ENCODE measurements at regions not wholly inside any gene's neighbourhood (a gene's known extent, or its start where the extent isn't known, plus 50 kb on each side); places are given as distances from the start of the nearest gene placed in this dataset.
"Not testable (repeated sequence)": the region's sequence is repeated elsewhere in the genome, so short reads cannot be mapped to it uniquely, and the experiment has no call there.

DNA sequence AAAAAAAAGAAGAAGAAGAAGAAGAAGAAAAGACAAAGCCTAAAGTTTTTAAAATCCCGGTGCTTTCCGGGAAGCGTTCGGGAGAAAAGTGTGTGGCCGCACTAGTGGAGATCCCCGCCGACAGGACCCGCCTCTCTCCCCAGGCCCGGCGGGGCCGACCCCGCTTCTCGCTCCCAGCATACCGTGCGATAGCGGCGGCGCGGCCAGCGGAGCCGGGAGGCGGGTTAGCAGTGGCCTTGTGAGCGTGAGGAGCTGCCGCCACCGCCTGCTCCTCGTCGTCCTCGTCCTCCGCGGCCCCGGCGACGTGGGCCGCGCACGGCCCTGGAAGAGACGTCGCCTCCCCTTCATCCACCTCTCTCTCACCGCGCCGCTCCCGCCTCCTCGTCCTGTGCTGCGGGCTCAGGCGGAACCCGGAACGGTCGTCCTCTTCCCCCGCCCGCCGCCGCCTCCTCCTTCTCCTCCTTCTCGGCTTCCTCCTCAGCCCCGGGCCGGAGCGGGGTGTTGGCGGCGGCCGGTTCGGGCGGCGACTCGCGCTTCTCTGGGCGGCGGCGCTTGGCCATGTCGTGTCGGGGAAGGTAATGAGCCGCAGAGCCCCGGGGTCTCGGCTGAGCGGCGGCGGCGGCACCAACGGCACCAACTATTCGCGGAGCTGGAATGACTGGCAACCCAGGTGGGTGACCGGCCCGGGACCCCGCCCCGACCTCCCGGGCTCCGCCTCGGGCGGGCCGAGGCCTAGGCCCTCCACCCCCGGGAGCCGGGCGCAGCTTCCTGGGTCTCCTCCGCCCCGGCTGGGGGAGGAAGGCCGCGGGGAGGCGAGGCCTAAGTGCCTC, 62.6 kb upstream of the CDR2 start:
- ATAC-seq (ENCODE audit: low FRiP score) (peak; percentile 98), DNase-seq (peak; percentile 86 to 93)
- H3K9me3 ChIP-seq (ENCODE audit: control insufficient read depth, low read length); H3K4me1 ChIP-seq (ENCODE audit: control insufficient read depth in 1 of 2, insufficient read depth in 2 of 2, low read length in 2 of 2); H3K36me3 ChIP-seq (ENCODE audit: control insufficient read depth in 1 of 2, insufficient read depth in 2 of 2, low read length in 1 of 2); H3K27me3 ChIP-seq (ENCODE audit: control insufficient read depth in 1 of 2, insufficient read depth in 2 of 2, low read length in 1 of 2); intact Hi-C loops (cut with DNase I): not testable (repeated sequence)
- 0% methylated on average over 61 to 96 of the region's 96 CpGs for WGBS, 2 donors
- peak overlapping the region; percentile 2 to 64 for H3K4me3 ChIP-seq (ENCODE audit: low read length in 2 of 2)
- peak overlapping the region; percentile 76 to 90 for H3K27ac ChIP-seq (ENCODE audit: low read depth in 1 of 2, low read length in 2 of 2)

DNA sequence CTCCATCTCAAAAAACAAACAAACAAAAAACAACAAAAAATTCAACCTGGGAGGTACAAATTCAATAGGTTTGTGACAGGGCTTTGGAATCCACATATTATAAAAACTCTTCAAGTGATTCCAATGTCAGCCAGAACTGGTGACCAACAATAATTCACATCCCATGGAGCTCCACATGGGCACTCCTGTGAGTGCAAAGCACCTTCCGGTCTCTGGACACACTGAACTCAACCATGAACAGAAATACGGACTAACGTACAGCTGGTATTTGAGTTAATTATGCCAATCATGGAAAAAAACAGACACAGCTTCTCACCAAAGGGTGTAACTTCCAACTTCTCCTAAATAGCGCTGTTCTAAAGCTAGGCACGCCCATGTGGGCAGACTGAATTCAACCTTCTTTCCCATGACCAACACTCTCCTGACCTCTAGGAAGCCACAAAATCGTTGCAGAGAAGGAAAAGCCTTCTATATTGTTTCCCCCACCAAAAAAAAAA, 62.0 kb upstream of the CDR2 start:
- not testable (repeated sequence) for H3K27ac ChIP-seq (ENCODE audit: low read depth in 1 of 2, low read length in 2 of 2)

DNA sequence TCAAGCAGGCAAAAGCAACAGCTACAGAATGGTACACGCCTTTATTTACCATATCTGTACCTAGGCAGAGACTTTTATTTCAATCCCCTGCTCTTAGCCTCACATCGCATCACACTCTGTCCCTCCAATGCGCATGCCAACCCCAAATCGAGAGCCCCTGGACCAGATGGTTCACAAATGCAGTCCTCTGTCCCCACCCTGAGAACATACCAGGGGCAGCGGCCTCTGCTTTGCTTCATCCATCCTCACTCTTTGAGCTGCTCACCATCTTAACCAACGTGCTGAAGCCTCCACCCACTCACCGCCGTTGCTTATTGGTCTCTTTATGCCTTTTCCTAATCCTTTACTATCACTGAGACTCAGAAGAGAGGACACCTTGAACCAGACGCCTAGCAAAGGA, 56.9 kb upstream of the CDR2 start:
- H3K4me1 ChIP-seq (ENCODE audit: control insufficient read depth in 1 of 2, insufficient read depth in 2 of 2, low read length in 2 of 2); ATAC-seq (ENCODE audit: low FRiP score); H3K36me3 ChIP-seq (ENCODE audit: control insufficient read depth in 1 of 2, insufficient read depth in 2 of 2, low read length in 1 of 2); H3K27me3 ChIP-seq (ENCODE audit: control insufficient read depth in 1 of 2, insufficient read depth in 2 of 2, low read length in 1 of 2); H3K9me3 ChIP-seq (ENCODE audit: control insufficient read depth, low read length); intact Hi-C loops (cut with DNase I); H3K27ac ChIP-seq (ENCODE audit: low read depth in 1 of 2, low read length in 2 of 2); H3K4me3 ChIP-seq (ENCODE audit: low read length in 2 of 2): not testable (repeated sequence)
- peak in 1 of 2 donors; percentile 14 for DNase-seq
- 91 to 92% methylated on average over 8 of the region's 9 CpGs for WGBS, 2 donors

More for the DNA sequence above, 62.0 kb upstream of the CDR2 start:
- H3K27me3 ChIP-seq (ENCODE audit: control insufficient read depth in 1 of 2, insufficient read depth in 2 of 2, low read length in 1 of 2); H3K36me3 ChIP-seq (ENCODE audit: control insufficient read depth in 1 of 2, insufficient read depth in 2 of 2, low read length in 1 of 2); intact Hi-C loops (cut with DNase I); H3K4me3 ChIP-seq (ENCODE audit: low read length in 2 of 2); H3K9me3 ChIP-seq (ENCODE audit: control insufficient read depth, low read length); DNase-seq; H3K4me1 ChIP-seq (ENCODE audit: control insufficient read depth in 1 of 2, insufficient read depth in 2 of 2, low read length in 2 of 2): not testable (repeated sequence)
- 0 to 1% methylated on average over 3 to 4 of the region's 6 CpGs for WGBS, 2 donors
- peak; percentile 87 for ATAC-seq (ENCODE audit: low FRiP score)

- WGBS, 2 donors: 78 to 79% methylated on average over 8 of the region's 8 CpGs
- no peak for ATAC-seq (ENCODE audit: low FRiP score)
- no peak for DNase-seq
Measured at GRCh38 chr16:22428654-22429053, 54.2 kb upstream of the CDR2 start.

GRCh38 chr16:22427556-22427955, 53.1 kb upstream of the CDR2 start:
- H3K27me3 ChIP-seq (ENCODE audit: control insufficient read depth in 1 of 2, insufficient read depth in 2 of 2, low read length in 1 of 2): no peaks in the 10 kb centered on the region
- no peaks in the 10 kb centered on the region for H3K4me1 ChIP-seq (ENCODE audit: control insufficient read depth in 1 of 2, insufficient read depth in 2 of 2, low read length in 2 of 2)
- H3K4me3 ChIP-seq (ENCODE audit: low read length in 2 of 2): no peak overlapping the region
- no peak for ATAC-seq (ENCODE audit: low FRiP score)
- intact Hi-C loops (cut with DNase I): no loop called here
- no peak overlapping the region for H3K27ac ChIP-seq (ENCODE audit: low read depth in 1 of 2, low read length in 2 of 2)
- no peaks in the 10 kb centered on the region for H3K9me3 ChIP-seq (ENCODE audit: control insufficient read depth, low read length)
- WGBS, 2 donors: 87 to 91% methylated on average over 10 of the region's 10 CpGs
- H3K36me3 ChIP-seq (ENCODE audit: control insufficient read depth in 1 of 2, insufficient read depth in 2 of 2, low read length in 1 of 2): peaks cover 0 to 5% of the 10 kb centered on the region in 2 donors
- DNase-seq: no peak

More at GRCh38 chr16:22428654-22429053, 54.2 kb upstream of the CDR2 start:
- Histone ChIP-seq H3K9me3 (ENCODE audit: control insufficient read depth, low read length) (no peaks in the 10 kb centered on the region), H3K4me3 (ENCODE audit: low read length in 2 of 2) (no peak overlapping the region), H3K4me1 (ENCODE audit: control insufficient read depth in 1 of 2, insufficient read depth in 2 of 2, low read length in 2 of 2) (no peaks in the 10 kb centered on the region), H3K27ac (ENCODE audit: low read depth in 1 of 2, low read length in 2 of 2) (no peak overlapping the region), H3K27me3 (ENCODE audit: control insufficient read depth in 1 of 2, insufficient read depth in 2 of 2, low read length in 1 of 2) (no peaks in the 10 kb centered on the region), H3K36me3 (ENCODE audit: control insufficient read depth in 1 of 2, insufficient read depth in 2 of 2, low read length in 1 of 2) (peaks cover 0 to 5% of the 10 kb centered on the region in 2 donors)
- intact Hi-C loops (cut with DNase I): no loop called here

- H3K36me3 ChIP-seq (ENCODE audit: control insufficient read depth in 1 of 2, insufficient read depth in 2 of 2, low read length in 1 of 2): peaks cover 0 to 5% of the 10 kb centered on the region in 2 donors
Measured at GRCh38 chr16:22425847-22426246, 51.4 kb upstream of the CDR2 start.

GRCh38 chr16:22425036-22425801, 50.8 kb upstream of the CDR2 start:
- ATAC-seq (ENCODE audit: low FRiP score) (peak; percentile 65), DNase-seq (peak; percentile 78 to 81)
- Histone ChIP-seq H3K4me3 (ENCODE audit: low read length in 2 of 2) (no peak overlapping the region), H3K27me3 (ENCODE audit: control insufficient read depth in 1 of 2, insufficient read depth in 2 of 2, low read length in 1 of 2) (no peaks in the 10 kb centered on the region), H3K4me1 (ENCODE audit: control insufficient read depth in 1 of 2, insufficient read depth in 2 of 2, low read length in 2 of 2) (no peaks in the 10 kb centered on the region), H3K27ac (ENCODE audit: low read depth in 1 of 2, low read length in 2 of 2) (peak overlapping the region; percentile 16 to 78), H3K36me3 (ENCODE audit: control insufficient read depth in 1 of 2, insufficient read depth in 2 of 2, low read length in 1 of 2) (peaks cover 0 to 5% of the 10 kb centered on the region in 2 donors), H3K9me3 (ENCODE audit: control insufficient read depth, low read length) (no peaks in the 10 kb centered on the region)
- WGBS, 2 donors: 56 to 58% methylated on average over 26 of the region's 26 CpGs
- intact Hi-C loops (cut with DNase I): no loop called here

More at GRCh38 chr16:22425847-22426246, 51.4 kb upstream of the CDR2 start:
- H3K4me1 ChIP-seq (ENCODE audit: control insufficient read depth in 1 of 2, insufficient read depth in 2 of 2, low read length in 2 of 2): no peaks in the 10 kb centered on the region
- H3K27me3 ChIP-seq (ENCODE audit: control insufficient read depth in 1 of 2, insufficient read depth in 2 of 2, low read length in 1 of 2): no peaks in the 10 kb centered on the region
- intact Hi-C loops (cut with DNase I): no loop called here
- H3K4me3 ChIP-seq (ENCODE audit: low read length in 2 of 2): no peak overlapping the region
- ATAC-seq (ENCODE audit: low FRiP score) (no peak), DNase-seq (peak in 1 of 2 donors; percentile 55)
- H3K9me3 ChIP-seq (ENCODE audit: control insufficient read depth, low read length): no peaks in the 10 kb centered on the region
- H3K27ac ChIP-seq (ENCODE audit: low read depth in 1 of 2, low read length in 2 of 2): no peak overlapping the region
- 91 to 92% methylated on average over 5 of the region's 5 CpGs for WGBS, 2 donors

DNA sequence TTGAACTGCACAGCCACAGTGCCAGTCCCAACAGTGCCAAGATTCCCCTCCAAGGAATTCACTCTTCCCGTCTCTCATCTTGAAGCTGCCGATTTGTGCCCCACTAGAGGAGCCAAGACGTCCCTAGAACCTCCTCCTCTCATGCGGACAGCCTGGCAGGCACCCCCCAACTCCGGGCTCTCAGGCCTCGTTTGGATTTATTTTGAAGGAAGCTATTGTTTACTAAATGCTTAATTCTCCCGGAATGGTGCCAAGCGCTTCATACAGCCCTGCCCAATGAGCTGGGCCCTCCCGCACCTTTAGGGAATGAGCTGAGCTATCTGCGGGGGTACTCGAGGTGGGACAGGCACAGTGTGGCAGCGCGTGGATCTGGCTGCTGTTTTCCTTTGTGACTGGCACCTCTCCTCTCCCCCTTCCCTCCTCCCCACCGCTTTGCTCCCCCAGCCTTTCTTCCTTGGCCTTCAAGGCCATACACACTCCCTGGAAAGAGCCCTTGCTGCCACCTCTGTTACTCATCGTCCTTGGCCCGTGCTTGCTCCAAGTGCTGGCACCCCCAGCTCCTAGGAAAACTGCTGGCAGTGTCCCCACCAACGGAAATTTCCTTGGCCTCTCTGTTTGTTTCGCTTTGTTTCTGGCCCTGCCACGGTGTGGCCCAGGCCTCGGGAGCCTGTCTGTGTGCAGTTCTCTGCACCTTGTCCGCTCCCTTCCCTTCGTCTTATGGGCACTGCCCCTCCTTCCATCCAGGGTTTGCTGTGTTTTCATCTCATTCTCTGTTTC, 49.9 kb upstream of the CDR2 start:
- Histone ChIP-seq H3K36me3 (ENCODE audit: control insufficient read depth in 1 of 2, insufficient read depth in 2 of 2, low read length in 1 of 2) (peaks cover 0 to 6% of the 10 kb centered on the region in 2 donors), H3K27ac (ENCODE audit: low read depth in 1 of 2, low read length in 2 of 2) (peak overlapping the region; percentile 16 to 78), H3K4me1 (ENCODE audit: control insufficient read depth in 1 of 2, insufficient read depth in 2 of 2, low read length in 2 of 2) (no peaks in the 10 kb centered on the region), H3K9me3 (ENCODE audit: control insufficient read depth, low read length) (no peaks in the 10 kb centered on the region), H3K27me3 (ENCODE audit: control insufficient read depth in 1 of 2, insufficient read depth in 2 of 2, low read length in 1 of 2) (no peaks in the 10 kb centered on the region), H3K4me3 (ENCODE audit: low read length in 2 of 2) (no peak overlapping the region)
- ATAC-seq (ENCODE audit: low FRiP score): peak; percentile 85
- WGBS, 2 donors: 10 to 13% methylated on average over 22 of the region's 22 CpGs
- intact Hi-C loops (cut with DNase I): loop anchor here in 1 of 2 donors (5.0 kb wide), 1 partner anchor 52 kb away; the partner anchor contains the start of gene CDR2
- DNase-seq: peak; percentile 89 to 90
